SK-N-SH treated with all-trans-retinoic acid at 6 μM for 48 hours (cell line): ENCODE measurements at regions not wholly inside any gene's neighbourhood (a gene's known extent, or its start where the extent isn't known, plus 50 kb on each side); places are given as distances from the start of the nearest gene placed in this dataset.

Experiments used
- ARNTL ChIP-seq: fragments of 450-650 bp; formaldehyde crosslinking; IDR thresholded peaks from 2 replicates; pipeline ENCODE4 v1.5.0; 2020; ENCODE audit warnings: low read depth, mild to moderate bottlenecking, moderate library complexity, borderline replicate concordance
- CSDC2 ChIP-seq: fragments of 250-450 bp; sonication (Bioruptor Pico); IDR thresholded peaks from 2 replicates; pipeline ENCODE4 v1.5.0; 2020; ENCODE audit warnings: mild to moderate bottlenecking, moderate library complexity
- ESRRG ChIP-seq: fragments of 250-450 bp; sonication (Bioruptor Pico); IDR thresholded peaks from 2 replicates; pipeline ENCODE4 v1.6.1; 2021; ENCODE audit warnings: mild to moderate bottlenecking
- PATZ1 ChIP-seq: fragments of 250-450 bp; sonication (Bioruptor Pico); IDR thresholded peaks from 2 replicates; pipeline ENCODE4 v1.8.0; 2020; ENCODE audit warnings: mild to moderate bottlenecking, moderate library complexity, borderline replicate concordance
- PPARA ChIP-seq: fragments of 250-450 bp; sonication (Bioruptor Pico); IDR thresholded peaks from 2 replicates; pipeline ENCODE4 v1.5.0; 2020; ENCODE audit warnings: mild to moderate bottlenecking, borderline replicate concordance
- TOX ChIP-seq: fragments of 250-450 bp; sonication (Bioruptor Pico); IDR thresholded peaks from 2 replicates; pipeline ENCODE4 v1.8.0; 2021; ENCODE audit warnings: mild to moderate bottlenecking, moderate library complexity, borderline replicate concordance
- ZNF8 ChIP-seq: fragments of 450-650 bp; formaldehyde crosslinking; IDR thresholded peaks from 2 replicates; pipeline ENCODE4 v1.5.0; 2020; ENCODE audit warnings: mild to moderate bottlenecking, moderate library complexity
- TF ChIP-seq, protein P1 (sequence below): fragments of 250-450 bp; sonication (Bioruptor Pico); IDR thresholded peaks from 2 replicates; pipeline ENCODE4 v1.8.0; 2021; ENCODE audit warnings: low read depth, mild to moderate bottlenecking, moderate library complexity, borderline replicate concordance

- TF ChIP-seq TOX = no peak
- no peak for TF ChIP-seq CSDC2 (CRISPR knock-in tag)
- TF ChIP-seq ARNTL (CRISPR knock-in tag) = no peak
- TF ChIP-seq, protein P1, sequence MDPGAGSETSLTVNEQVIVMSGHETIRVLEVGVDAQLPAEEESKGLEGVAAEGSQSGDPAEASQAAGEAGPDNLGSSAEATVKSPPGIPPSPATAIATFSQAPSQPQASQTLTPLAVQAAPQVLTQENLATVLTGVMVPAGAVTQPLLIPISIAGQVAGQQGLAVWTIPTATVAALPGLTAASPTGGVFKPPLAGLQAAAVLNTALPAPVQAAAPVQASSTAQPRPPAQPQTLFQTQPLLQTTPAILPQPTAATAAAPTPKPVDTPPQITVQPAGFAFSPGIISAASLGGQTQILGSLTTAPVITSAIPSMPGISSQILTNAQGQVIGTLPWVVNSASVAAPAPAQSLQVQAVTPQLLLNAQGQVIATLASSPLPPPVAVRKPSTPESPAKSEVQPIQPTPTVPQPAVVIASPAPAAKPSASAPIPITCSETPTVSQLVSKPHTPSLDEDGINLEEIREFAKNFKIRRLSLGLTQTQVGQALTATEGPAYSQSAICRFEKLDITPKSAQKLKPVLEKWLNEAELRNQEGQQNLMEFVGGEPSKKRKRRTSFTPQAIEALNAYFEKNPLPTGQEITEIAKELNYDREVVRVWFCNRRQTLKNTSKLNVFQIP (CRISPR knock-in tag) = no peak
- no peak for TF ChIP-seq PATZ1
- no peak for TF ChIP-seq ESRRG
- no peak for TF ChIP-seq PPARA (CRISPR knock-in tag)
- TF ChIP-seq ZNF8 = no peak
Observed at GRCh38 chr12:91493308-91493707, 310.7 kb upstream of the DCN start.
